Skeletal muscle cell (primary cell): ENCODE measurements at regions not wholly inside any gene's neighbourhood (a gene's known extent, or its start where the extent isn't known, plus 50 kb on each side); places are given as distances from the start of the nearest gene placed in this dataset.
A peak's percentile ranks its signal among the peaks of the same experiment; 100 is the strongest.
"Not testable (repeated sequence)": the region's sequence is repeated elsewhere in the genome, so short reads cannot be mapped to it uniquely, and the experiment has no call there.

ENCODE experiments used
- DNase-seq: peaks from one replicate; pipeline ENCODE4 v3.0.0-alpha.2; 2010; ENCODE audit warnings: low read depth
- H3K4me3 ChIP-seq: 2 replicates; pipeline ENCODE4 v1.5.1; 2011; ENCODE audit warnings: low read depth, mild to moderate bottlenecking, control low read depth, low read length, moderate library complexity

DNA sequence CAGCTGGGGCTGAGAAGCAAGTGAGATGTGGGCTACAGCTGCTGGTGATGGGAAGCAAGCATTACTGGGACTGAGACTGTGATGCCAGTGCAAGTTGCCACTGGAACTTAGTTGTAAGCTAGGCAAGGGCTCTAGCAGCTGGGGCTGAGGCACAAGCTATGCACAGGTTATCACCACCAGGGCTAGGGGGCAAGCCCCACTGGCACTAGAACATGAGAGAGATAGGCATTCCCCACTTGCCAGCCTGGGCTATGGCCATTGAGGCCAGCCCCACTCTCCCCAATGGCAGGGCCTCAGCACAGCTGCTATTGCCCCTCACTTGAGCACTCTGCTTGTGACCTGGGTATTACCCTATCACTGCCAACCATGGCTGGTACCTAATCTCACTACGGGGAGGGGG is 130.8 kb upstream of the SMIM31 start:
- H3K4me3 ChIP-seq, result no peak overlapping the region
- DNase-seq, result no peak

DNA sequence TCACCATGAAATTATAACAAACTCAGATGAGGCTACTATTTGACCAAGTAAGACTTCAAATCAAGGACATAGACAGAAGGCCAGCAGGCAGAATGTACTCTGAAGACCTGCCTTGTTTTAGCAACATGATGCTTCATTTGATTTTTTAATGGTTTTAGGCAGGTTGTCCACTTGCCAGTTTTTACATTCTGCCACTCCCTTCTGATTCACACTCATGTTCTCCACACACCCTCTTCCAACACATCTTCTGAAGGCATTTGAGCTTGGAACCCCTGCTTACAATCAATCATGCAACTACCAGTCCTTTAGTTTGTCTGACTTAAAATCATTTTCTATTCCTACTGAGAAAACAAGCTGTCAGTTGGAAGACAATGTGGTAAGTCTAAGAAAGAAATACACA is 114.9 kb upstream of the SMIM31 start:
- DNase-seq, result no peak
- no peak overlapping the region for H3K4me3 ChIP-seq

DNA sequence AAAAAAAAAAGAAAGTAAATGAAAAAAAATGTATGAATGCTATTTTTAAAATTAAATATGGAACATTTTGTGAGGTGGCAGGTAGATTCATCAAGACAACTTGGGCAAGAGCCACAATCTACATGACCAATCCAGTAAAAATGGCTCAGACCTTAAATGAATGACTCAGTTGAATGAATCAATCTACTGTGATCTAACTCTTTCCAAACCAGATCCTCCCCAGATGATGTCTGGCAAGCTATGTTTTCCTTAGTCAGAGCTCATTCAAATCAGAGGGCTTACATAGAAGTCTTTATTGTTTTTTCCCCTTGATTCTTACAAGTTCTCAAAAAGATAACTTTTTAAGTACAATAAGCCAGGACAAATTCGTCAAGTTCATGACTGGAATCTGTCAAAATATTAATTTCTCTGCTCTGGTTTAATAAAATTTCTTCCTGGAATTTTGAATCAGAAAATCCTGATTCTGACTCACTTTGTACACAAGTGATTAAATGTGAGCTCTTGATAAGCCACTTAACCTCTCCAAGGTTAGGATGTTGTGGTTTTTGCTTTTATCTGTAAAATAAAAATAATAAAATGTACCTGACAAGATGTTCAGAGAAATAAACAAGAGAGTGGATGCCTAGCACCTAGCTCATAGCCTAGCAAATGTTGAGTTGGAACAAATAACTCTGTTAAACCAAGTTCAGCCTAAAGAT is 105.6 kb upstream of the SMIM31 start:
- peak; percentile 30 for DNase-seq
- no peak overlapping the region for H3K4me3 ChIP-seq

DNA sequence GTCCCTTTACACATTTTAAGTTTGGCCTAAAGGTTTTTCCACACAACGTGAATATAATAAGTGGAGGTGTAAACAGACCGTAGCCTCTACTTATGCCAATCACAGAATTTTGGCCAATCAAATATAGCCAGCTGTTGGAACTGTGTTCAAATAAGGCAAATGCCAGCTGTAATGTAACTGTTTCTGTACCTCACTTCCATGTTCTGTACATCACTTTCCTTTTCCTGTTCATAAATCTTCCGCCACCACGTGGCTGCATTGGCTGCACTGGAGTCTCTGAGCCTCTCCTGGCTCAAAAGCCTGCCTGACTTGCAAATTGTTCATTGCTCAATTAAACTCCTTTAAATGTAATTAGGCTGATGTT is 105.1 kb upstream of the SMIM31 start:
- H3K4me3 ChIP-seq, result no peak overlapping the region
- no peak for DNase-seq

DNA sequence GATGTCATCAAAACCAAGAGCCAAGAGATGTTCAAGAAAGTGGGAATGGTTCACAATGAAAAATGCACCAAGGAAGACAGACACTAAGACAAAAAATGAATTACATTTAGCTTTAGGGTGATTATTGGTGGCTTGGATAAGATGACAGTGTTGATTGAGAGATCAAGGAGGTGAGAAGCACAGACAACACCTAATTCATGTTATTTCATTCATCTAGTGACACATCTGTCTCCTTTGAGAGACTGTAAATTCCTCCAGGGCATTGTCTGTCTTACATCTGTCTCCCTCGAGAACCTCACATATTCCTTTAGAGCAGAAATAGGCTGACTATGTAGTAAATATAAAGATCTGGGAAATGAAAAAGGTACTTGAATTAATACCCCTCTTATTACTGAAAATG is 94.2 kb upstream of the SMIM31 start:
- DNase-seq, result no peak
- H3K4me3 ChIP-seq, result no peak overlapping the region

DNA sequence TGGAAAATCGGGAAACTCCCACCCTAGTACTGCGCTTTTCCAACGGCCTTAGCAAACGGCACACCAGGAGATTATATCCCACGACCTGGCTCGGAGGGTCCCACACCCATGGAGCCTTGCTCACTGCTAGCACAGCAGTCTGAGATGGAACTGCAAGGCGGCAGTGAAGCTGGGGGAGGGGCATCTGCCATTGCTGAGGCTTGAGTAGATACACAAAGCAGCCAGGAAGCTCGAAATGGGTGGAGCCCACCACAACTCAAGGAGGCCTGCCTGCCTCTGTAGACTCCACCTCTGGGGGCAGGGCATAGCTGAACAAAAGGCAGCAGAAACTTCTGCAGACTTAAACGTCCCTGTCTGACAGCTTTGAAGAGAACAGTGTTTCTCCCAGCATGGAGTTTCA is 77.8 kb upstream of the SMIM31 start:
- H3K4me3 ChIP-seq, DNase-seq: not testable (repeated sequence)

DNA sequence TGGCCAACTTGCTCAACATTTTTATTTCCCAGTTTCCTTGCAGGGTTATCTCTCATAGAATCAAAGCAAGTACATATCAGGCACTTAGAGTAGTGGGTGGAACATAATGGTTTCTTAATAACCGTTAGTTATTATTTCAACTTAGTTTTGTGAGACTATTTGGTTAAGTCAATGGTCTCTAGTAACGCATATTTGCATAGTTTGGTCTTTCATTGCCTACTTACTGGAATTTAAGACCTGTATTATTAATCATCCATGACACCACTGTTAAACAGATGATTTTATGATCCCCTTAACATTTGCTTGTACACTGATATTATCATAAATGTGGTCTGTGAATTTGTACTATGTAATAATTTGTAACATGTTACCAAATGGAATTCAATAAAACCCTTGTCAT is 70.9 kb upstream of the SMIM31 start:
- no peak overlapping the region for H3K4me3 ChIP-seq
- DNase-seq, result no peak

DNA sequence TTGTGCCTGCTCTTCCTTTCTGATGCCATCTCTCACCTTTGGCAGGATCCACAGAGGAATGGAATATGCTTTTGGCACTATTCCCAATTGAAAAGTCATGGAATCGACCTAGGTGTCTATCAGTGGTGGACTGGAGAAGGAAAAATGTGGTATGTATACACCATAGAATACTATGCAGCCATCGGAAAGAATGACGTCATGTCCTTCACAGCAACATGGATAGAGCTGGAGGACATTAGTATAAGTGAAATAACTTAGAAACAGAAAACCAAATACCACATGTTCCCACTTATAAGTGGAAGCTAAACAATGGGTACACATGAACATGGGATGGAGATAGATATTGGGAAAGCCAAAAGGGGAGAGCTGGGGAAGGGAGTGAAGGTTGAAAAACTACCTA is 58.3 kb upstream of the SMIM31 start:
- H3K4me3 ChIP-seq, result no peak overlapping the region
- no peak for DNase-seq

DNA sequence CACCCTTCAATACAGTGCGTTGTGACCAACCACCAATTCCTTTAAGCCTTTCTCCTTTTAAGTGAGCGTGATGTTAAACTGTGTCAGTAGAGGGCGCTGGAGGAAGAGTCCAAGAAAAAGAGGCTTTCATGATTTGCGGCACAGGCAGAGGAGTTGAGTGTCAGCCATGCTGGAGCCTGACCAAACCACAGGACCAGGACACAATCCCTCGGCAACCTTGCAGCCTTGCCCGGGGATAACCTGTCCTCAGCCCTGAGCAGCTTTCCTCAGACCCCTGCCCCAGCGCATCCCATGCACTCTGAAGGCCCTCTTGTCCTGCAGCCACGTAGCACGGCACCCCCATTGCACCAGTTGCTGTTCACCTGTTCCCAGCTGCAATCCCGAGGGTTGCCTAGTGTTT is 53.5 kb upstream of the SMIM31 start:
- H3K4me3 ChIP-seq, result no peak overlapping the region
- no peak for DNase-seq

DNA sequence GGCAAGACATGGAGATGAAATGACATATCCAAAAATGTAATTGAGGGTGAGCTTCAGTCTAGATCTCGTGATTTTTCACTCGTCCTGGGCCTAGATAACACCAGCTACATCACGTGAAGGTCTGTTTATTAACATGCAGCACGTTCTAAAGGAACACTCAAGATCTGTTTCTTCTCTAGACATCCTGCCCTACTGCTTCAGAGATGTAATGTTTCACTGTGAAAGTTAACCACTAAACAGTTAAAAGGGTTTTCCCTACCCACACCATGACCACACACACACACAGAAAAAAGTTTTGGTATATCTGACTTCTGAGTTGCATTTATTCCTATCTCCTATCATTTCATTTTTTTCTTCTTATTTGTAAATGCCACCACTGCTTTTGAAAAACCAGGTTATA is 52.3 kb upstream of the SMIM31 start:
- no peak for DNase-seq
- H3K4me3 ChIP-seq, result no peak overlapping the region
